ENCODE measurements at regions not wholly inside any gene's neighbourhood (a gene's known extent, or its start where the extent isn't known, plus 50 kb on each side); places are given as distances from the start of the nearest gene placed in this dataset.
"Not testable (repeated sequence)": the region's sequence is repeated elsewhere in the genome, so short reads cannot be mapped to it uniquely, and the experiment has no call there.

DNA sequence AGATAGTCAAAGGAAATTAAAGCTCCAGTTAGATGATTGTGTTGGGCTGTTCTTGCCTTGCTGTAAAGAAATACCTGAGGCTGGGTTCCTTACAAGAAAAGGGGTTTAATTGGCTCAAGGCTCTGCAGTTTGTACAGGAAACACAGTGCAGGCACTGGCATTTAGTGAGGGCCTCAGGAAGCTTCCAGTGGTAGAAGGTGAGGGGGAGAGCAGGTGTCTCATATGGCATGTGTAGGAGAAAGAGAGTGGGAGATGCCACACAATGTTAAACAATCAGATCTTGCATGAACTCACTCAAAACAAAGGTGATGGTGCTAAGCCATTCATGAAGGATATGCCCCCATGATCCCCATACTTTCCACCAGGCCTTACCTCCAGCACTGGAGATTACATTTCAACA, 493.5 kb upstream of the IMPG1 start:
- H3K27ac ChIP-seq (ENCODE audit: poor library complexity, severe bottlenecking), result no peak overlapping the region
- H3K4me1 ChIP-seq (ENCODE audit: insufficient read depth, poor library complexity, severe bottlenecking), result no peaks in the 10 kb centered on the region
- no peaks in the 10 kb centered on the region for H3K9me3 ChIP-seq (ENCODE audit: severe bottlenecking)
- TF ChIP-seq, protein P1, sequence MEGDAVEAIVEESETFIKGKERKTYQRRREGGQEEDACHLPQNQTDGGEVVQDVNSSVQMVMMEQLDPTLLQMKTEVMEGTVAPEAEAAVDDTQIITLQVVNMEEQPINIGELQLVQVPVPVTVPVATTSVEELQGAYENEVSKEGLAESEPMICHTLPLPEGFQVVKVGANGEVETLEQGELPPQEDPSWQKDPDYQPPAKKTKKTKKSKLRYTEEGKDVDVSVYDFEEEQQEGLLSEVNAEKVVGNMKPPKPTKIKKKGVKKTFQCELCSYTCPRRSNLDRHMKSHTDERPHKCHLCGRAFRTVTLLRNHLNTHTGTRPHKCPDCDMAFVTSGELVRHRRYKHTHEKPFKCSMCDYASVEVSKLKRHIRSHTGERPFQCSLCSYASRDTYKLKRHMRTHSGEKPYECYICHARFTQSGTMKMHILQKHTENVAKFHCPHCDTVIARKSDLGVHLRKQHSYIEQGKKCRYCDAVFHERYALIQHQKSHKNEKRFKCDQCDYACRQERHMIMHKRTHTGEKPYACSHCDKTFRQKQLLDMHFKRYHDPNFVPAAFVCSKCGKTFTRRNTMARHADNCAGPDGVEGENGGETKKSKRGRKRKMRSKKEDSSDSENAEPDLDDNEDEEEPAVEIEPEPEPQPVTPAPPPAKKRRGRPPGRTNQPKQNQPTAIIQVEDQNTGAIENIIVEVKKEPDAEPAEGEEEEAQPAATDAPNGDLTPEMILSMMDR (IDR thresholded peaks at IDR 0.05; ENCODE audit: poor library complexity, severe bottlenecking), result no peak
- no peak overlapping the region for H3K4me3 ChIP-seq (ENCODE audit: severe bottlenecking)
- ATAC-seq (ENCODE audit: low read depth) (no peak), DNase-seq (ENCODE audit: low spot score) (no peak)
- no peaks in the 10 kb centered on the region for H3K27me3 ChIP-seq (ENCODE audit: insufficient read depth, poor library complexity, severe bottlenecking)
- no peaks in the 10 kb centered on the region for H3K36me3 ChIP-seq (ENCODE audit: low read depth)

DNA sequence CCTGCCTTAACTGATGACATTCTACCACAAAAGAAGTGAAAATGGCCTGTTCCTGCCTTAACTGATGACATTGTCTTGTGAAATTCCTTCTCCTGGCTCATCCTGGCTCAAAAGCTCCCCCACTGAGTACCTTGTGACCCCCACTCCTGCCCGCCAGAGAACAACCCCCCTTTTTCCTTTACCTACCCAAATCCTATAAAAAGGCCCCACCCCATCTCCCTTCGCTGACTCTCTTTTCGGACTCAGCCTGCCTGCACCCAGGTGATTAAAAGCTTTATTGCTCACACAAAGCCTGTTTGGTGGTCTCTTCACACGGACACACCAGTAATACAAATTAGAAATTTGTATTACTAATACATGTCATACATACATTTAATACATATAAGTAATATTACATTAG, 489.9 kb upstream of the IMPG1 start:
- H3K4me1 ChIP-seq (ENCODE audit: insufficient read depth, poor library complexity, severe bottlenecking); H3K27me3 ChIP-seq (ENCODE audit: insufficient read depth, poor library complexity, severe bottlenecking); H3K27ac ChIP-seq (ENCODE audit: poor library complexity, severe bottlenecking); DNase-seq (ENCODE audit: low spot score); H3K4me3 ChIP-seq (ENCODE audit: severe bottlenecking); H3K9me3 ChIP-seq (ENCODE audit: severe bottlenecking); H3K36me3 ChIP-seq (ENCODE audit: low read depth); ATAC-seq (ENCODE audit: low read depth): not testable (repeated sequence)

DNA sequence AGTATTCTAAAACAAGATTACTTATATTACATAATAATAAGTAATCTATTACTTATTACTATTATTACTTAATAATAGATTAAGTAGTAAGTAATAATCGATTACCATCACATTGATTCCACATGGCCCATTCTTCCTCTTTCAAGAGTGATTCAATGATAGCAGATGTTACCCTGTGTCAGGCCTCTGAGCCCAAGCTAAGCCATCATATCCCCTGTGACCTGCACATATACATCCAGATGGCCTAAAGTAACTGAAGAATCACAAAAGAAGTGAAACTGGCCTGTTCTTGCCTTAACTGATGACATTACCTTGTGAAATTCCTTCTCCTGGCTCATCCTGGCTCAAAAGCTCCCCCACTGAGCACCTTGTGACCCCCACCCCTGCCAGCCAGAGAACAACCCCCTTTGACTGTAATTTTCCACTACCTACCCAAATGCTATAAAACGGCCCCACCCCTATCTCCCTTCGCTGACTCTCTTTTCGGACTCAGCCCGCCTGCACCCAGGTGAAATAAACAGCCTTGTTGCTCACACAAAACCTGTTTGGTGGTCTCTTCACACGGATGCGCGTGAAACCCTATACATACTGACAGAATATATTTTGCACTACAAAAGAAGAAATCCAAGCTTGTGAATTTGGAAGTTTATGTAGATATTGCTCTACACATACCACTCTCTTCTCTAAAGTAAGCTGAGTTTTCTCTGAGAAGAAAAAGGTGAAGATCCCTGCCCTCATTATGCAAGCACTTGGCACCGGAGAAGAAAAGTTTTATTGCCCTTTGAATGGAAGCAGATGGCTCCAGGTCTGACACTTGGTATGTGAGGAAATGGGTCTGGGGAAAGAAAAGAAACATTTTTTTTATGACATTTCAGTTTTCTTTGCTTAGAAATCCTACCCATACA, 488.6 kb upstream of the IMPG1 start:
- H3K27ac ChIP-seq (ENCODE audit: poor library complexity, severe bottlenecking); H3K27me3 ChIP-seq (ENCODE audit: insufficient read depth, poor library complexity, severe bottlenecking); DNase-seq (ENCODE audit: low spot score); H3K4me3 ChIP-seq (ENCODE audit: severe bottlenecking); H3K36me3 ChIP-seq (ENCODE audit: low read depth); H3K9me3 ChIP-seq (ENCODE audit: severe bottlenecking); H3K4me1 ChIP-seq (ENCODE audit: insufficient read depth, poor library complexity, severe bottlenecking); ATAC-seq (ENCODE audit: low read depth): not testable (repeated sequence)

DNA sequence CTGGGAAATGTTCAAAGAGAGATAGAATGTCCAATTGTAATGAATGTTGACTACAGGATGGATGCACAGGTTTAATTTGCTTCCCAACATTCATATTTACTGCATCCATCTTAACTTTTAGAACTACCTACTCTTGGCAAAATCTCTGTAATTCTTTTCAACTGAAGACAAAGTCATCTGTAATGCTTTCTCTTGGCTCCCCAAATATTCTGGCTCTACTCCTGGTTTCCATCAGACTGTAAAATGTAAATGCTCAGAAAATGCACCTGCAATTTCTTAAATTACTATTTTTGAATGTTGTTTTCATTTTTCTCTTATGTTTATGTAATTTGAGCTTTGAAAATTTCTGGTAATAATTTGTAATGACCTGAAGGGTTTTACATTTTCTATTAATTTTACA, 480.8 kb upstream of the IMPG1 start:
- ATAC-seq (ENCODE audit: low read depth) (no peak), DNase-seq (ENCODE audit: low spot score) (no peak)
- TF ChIP-seq, protein P1 (IDR thresholded peaks at IDR 0.05; ENCODE audit: poor library complexity, severe bottlenecking), result no peak
- Histone ChIP-seq H3K27ac (ENCODE audit: poor library complexity, severe bottlenecking) (no peak overlapping the region), H3K4me1 (ENCODE audit: insufficient read depth, poor library complexity, severe bottlenecking) (no peaks in the 10 kb centered on the region), H3K9me3 (ENCODE audit: severe bottlenecking) (no peaks in the 10 kb centered on the region), H3K27me3 (ENCODE audit: insufficient read depth, poor library complexity, severe bottlenecking) (no peaks in the 10 kb centered on the region), H3K4me3 (ENCODE audit: severe bottlenecking) (no peak overlapping the region), H3K36me3 (ENCODE audit: low read depth) (no peaks in the 10 kb centered on the region)

DNA sequence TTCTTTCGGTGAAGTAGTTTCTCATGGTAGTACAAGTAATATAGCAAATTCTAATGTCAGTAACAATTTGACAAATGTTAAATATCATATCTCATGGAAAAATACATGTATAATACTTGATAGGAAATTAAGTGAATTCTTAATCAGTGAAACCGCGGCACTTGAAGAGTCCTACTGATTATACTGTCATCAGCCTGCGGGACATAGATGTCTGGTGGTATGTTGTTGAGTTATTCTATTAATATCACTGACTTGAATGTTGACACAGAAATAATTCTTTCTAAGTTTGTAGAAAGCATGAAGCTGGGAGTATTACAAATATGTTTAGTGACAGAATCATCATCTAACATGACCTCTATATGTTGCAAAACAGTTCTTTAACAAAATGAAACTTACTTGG, 479.8 kb upstream of the IMPG1 start:
- TF ChIP-seq, protein P1 (IDR thresholded peaks at IDR 0.05; ENCODE audit: poor library complexity, severe bottlenecking), result no peak
- H3K36me3 ChIP-seq (ENCODE audit: low read depth), result no peaks in the 10 kb centered on the region
- H3K27me3 ChIP-seq (ENCODE audit: insufficient read depth, poor library complexity, severe bottlenecking), result no peaks in the 10 kb centered on the region
- ATAC-seq (ENCODE audit: low read depth), result no peak
- no peak overlapping the region for H3K4me3 ChIP-seq (ENCODE audit: severe bottlenecking)
- H3K4me1 ChIP-seq (ENCODE audit: insufficient read depth, poor library complexity, severe bottlenecking), result no peaks in the 10 kb centered on the region
- DNase-seq (ENCODE audit: low spot score), result no peak
- no peaks in the 10 kb centered on the region for H3K9me3 ChIP-seq (ENCODE audit: severe bottlenecking)
- no peak overlapping the region for H3K27ac ChIP-seq (ENCODE audit: poor library complexity, severe bottlenecking)

DNA sequence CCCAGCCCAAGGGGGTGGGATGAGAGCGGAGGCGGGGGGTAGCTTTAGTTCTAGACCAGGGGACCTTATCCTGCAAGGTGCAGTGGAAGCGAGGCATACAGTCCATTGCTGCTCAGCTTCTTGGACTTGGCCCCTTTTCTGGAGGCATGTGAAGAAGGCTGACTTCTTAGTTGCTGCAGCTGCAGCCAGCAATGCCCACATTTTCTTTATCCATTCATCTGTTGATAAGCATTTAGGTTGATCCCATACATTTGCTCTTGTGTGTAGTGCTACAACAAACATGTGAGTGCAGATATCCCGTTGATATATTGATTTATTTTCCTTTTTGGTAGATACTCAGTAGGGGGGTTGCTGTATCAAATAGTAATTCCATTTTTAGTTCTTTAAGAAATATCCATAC, 461.2 kb upstream of the IMPG1 start:
- H3K9me3 ChIP-seq (ENCODE audit: severe bottlenecking), result no peaks in the 10 kb centered on the region
- DNase-seq (ENCODE audit: low spot score) (no peak), ATAC-seq (ENCODE audit: low read depth) (no peak)
- H3K36me3 ChIP-seq (ENCODE audit: low read depth), result no peaks in the 10 kb centered on the region
- no peak overlapping the region for H3K4me3 ChIP-seq (ENCODE audit: severe bottlenecking)
- no peak overlapping the region for H3K27ac ChIP-seq (ENCODE audit: poor library complexity, severe bottlenecking)
- H3K4me1 ChIP-seq (ENCODE audit: insufficient read depth, poor library complexity, severe bottlenecking), result no peaks in the 10 kb centered on the region
- H3K27me3 ChIP-seq (ENCODE audit: insufficient read depth, poor library complexity, severe bottlenecking), result no peaks in the 10 kb centered on the region
- TF ChIP-seq, protein P1 (IDR thresholded peaks at IDR 0.05; ENCODE audit: poor library complexity, severe bottlenecking), result no peak

Data from RWPE2 (cell line).